ENCODE measurements at regions not wholly inside any gene's neighbourhood (a gene's known extent, or its start where the extent isn't known, plus 50 kb on each side); places are given as distances from the start of the nearest gene placed in this dataset.
"Not testable (repeated sequence)": the region's sequence is repeated elsewhere in the genome, so short reads cannot be mapped to it uniquely, and the experiment has no call there.

DNA sequence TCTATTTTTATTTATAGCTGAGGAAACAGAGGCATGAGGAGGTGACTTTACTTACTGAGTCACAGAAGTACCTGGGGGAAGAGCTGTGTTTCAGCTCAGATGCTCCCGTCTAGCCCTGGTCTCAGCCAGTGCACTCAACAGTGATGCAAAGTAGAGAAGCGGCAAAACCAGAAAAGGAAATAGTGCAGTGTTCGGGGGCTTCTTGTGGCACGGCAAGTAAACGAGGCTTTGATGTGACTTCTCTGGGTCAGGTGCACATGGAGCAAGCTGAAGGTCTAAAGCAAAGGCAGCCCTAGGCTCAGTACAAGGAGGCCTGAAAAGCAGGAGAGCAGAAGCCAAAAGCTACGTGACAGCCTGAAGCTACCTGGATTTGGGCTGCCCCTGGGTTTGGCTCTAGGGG is 526.7 kb upstream of the ADAMTS16 start:
- DNase-seq = no peak

DNA sequence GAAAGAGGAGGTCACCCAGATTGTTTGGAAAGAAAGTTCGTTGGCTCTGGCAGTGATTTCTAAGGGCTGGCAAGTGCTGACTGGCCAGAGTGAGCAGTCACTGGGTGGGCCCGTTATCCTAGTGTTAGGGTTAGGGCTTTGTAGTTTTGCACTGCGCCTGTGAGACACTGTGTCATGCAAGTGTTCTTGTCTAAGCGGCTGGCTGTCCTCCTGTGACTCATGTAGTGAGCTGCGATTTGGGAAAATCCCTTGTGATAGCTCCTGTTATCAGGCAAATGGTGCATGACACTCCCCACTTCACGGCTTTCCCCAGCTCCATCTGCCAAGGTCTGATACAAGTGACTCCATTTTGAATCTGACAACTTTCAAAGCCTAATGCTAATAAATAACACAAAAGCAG is 526.0 kb upstream of the ADAMTS16 start:
- no peak for DNase-seq

- DNase-seq = not testable (repeated sequence)
Measured at GRCh38 chr5:4615369-4615768, 524.8 kb upstream of the ADAMTS16 start.

DNA sequence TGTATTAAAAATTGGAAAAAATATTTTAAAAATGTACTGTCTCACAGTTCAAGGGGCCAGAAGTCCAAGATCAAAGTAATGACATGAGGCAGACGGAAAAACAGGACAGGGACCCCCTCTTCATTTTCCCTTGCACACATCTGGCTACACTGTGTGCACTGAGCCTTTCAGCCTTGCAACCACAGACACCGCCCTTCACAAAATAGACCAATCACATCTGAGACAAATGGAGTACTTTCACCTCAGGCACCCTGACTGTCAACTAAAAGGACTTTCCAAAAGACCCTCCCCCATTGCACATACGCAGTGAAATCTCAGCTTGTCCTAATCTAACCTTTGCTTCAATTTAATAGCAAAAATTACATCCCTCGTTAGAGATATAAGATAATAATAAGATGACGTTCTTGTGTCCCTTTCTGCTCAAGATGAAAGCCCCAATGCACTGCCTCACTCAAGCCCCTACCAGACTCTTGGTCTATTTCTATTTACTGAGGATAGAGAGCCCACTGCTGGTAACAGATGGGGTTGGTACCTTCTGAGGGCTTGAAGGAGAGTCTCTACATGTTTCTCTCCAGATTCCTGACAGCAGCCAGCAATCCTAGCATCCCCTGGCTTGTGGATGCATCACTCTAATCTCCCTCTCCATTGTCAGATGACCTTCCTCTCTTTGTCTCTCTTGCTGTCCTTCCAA is 514.8 kb upstream of the ADAMTS16 start:
- DNase-seq = no peak

DNA sequence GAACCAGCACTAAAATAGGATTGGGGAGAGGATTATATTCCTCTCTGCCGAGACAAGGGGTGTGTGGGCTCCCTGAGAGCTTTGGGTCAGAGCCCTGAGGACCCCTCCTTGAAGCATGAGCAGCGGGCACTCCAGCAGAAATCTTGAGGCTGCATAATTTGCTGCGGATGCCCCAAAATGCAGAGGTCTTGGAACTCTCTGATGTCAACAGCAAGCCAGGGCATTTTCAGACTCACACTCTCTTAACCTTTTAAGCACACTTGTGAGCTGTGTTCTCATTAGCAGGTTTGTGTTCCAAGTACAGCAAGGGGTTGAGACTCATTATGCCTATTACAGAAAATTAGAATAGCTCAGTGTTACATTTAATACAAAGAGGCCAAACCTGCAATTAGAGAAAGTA is 513.0 kb upstream of the ADAMTS16 start:
- no peak for DNase-seq

GRCh38 chr5:4627929-4628328 is 512.2 kb upstream of the ADAMTS16 start:
- no peak for DNase-seq

DNA sequence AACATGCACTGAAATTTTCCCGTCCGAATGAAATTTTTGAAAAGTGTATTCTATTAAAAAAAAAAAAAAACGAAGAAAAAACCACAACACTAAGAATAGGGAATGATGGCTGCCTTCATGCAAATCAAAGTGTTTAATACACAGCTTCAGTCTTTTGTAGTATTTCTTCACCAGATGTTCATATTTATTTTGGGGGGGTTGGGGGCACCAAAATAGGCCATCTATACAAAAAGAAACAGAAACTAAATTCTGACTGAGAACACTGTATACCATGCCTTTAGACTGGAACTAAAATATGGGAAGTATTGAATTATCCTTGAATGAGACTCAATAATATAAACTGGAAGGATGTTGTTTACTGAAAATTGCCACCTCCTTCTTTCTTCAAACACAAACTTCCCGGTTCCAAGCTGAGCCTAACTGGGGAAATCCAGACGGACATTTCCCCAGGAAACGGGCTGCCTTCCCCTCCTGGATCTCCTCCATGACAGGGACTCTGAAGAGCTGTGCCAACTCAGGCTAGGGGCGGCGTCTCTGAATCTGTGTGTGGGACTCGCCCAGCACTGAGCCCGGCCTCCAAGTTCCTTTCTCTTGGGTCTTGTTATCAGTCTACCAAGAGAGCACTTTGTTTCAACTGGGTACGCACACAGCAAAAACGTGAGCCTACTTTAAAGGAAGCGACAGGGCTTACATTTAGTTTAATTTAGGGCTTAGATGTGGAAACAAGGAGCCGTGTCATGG is 511.3 kb upstream of the ADAMTS16 start:
- no peak for DNase-seq

- no peak for DNase-seq
Measured at GRCh38 chr5:4630031-4630430, 510.1 kb upstream of the ADAMTS16 start.

GRCh38 chr5:4634342-4634741 is 505.8 kb upstream of the ADAMTS16 start:
- DNase-seq = no peak

GRCh38 chr5:4636378-4636777 is 503.8 kb upstream of the ADAMTS16 start:
- DNase-seq = no peak

DNA sequence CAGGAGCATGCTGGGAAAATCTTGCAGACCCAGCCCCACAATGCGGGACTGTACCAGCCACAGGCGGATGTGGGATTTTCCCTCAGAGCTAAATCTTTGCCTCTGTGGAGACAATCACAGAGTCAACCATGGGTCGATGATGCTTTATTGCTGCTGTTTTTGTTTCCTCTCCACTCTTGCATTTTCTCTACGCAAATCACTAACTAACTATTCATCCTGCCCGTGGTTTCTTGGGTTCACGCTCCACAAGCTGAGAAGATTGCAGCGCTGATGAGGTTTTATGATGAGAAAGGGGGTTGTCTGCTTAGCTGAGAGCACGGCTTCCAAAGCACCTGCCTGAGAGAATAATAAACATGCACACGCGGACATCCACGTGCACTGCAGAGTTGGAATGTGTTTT is 500.2 kb upstream of the ADAMTS16 start:
- no peak for DNase-seq

DNA sequence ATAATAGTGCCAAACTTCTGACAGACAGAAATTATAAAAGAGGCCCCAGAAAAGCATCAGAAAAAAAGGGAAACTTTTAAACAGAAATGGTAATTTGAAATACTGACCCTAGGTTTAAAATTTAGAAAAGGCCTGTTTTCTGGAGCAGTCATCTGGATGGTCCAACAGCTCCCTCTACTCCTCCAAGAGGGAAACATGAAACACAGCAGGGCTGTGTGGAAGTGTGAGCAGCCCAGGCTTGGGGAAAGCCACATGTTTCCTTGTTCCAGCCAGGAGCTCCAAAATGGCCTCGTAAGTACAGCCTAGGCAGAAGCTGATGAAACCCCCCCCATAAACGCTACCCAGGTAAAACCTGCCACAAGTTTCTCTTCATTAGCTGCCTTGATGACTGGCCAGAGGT is 499.3 kb upstream of the ADAMTS16 start:
- peak; percentile 56 for DNase-seq

GRCh38 chr5:4642525-4642924 is 497.6 kb upstream of the ADAMTS16 start:
- DNase-seq = no peak

- DNase-seq = no peak
Measured at GRCh38 chr5:4643190-4643589, 496.9 kb upstream of the ADAMTS16 start.

DNA sequence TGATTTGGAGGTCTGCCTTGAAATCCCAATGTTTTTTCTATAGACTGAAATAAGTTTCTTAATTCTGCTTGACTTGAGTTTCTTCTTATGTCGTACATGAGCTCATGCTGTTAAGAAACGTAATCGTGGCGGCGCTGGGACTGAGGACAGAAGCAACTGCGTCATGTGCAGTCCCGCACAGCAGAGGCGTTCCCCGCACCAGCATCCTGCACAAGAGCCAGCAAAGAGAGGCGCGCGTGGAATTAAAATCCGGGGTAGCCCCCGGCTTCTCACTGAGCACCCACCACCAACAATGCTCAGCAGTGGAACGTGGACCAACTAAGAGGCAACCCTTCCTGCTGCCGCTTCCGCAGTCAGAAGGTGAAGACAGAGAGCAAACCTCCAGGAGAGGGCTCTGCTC is 496.2 kb upstream of the ADAMTS16 start:
- DNase-seq = no peak

DNA sequence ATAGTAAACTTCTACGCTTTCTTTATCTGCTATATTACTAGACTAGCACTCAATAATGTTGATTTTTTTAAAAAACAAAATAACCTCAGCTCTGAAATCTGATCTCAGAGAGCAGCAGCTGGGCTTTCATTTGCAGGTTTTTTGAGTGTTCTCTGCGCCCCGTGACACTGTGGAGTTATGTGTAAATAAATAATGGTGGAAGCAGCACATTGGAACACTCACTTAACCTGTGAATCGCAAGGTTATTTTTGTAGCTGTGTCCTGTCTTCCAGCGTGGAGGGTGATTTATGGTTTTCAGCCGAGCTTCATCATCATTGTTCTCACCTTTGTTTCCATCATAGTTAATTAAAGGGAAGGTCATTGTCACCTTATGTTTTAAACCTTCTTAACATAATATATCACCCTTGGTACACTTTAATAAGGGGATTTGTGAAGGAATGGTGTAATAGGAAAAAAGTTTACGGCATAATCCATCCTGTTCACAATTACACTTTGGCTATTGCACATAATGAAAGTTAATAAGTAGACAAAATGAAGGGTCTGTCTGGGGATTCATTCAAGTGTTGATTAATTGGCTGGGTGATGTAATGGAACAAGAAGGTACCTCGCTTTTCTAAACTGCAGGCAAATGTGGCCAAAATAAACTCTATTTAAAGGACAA is 493.3 kb upstream of the ADAMTS16 start:
- DNase-seq = no peak

- DNase-seq = no peak
Measured at GRCh38 chr5:4647955-4648354, 492.2 kb upstream of the ADAMTS16 start.

DNA sequence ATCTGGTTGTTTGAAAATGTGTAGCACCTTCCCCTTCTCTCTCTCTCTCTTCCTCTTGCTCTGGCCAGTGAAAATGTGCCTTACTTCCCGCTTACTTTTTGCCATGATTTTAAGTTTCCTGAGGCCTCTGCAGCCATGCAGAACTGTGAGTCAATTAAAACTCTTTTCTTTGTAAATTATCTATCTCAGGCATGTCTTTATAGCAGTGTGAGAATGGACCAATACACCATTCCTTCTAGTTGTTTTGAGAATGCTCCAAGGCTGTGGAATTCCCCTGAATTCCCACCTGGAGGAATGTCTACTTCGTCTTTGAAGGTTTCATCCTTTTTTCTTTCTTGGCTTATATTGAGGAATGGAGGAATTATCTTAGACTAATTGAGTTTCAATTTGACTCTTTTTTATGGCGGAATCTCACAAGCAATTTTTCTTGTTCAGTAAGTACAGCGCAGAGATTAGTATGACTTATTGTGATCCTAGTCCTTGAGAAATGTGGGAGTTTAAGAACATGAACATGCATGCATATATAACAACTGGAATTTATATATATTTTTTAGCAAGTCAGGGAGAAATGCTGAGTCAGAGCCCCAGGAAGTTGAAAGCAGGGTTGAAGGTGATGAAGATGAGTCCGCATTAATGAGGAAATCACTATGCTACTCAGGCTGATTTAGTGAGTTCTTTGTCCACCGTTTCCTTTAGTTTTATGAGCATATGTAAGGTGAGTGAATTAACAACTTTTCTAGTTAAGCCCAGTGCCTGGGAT is 488.1 kb upstream of the ADAMTS16 start:
- DNase-seq = no peak

DNA sequence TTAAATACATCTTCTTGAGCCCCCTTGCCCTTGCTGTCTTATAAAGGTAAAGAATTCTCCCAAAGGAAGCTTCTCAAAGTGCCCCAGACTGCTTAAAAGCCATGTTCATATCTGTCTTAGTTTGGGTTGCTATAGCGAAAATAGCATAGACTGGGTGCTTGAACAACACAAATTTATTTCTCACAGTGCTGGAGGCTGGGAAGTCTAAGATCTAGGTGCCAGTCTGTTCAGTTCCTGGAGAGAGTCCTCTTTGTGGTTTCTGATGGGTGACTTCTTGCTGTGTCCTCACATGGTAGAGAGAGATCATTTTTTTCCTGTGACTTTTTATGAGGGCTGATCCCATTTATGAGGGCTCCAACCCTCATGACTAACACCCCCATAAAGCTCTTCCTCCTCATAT is 486.7 kb upstream of the ADAMTS16 start:
- DNase-seq = no peak

- no peak for DNase-seq
Measured at GRCh38 chr5:4659851-4660250, 480.3 kb upstream of the ADAMTS16 start.

DNA sequence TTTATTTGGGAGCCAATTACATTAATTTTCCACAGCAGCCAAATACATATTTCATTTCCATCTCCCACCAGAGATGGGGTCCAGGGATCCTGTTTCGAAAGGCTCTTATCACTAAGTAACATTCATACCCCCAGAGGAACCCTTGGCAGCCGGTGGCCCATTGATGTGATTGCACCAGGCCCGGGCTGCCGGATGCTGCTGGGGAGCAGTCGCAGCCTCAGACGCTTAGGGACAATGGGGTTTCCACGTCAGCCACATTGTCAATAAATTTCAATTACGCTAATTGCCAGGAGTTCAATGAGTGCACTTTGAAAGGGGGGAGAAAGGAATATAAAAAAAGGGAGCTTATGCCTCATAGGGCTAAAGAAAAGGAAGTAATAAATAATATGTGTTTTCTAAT is 478.8 kb upstream of the ADAMTS16 start:
- DNase-seq = no peak

DNA sequence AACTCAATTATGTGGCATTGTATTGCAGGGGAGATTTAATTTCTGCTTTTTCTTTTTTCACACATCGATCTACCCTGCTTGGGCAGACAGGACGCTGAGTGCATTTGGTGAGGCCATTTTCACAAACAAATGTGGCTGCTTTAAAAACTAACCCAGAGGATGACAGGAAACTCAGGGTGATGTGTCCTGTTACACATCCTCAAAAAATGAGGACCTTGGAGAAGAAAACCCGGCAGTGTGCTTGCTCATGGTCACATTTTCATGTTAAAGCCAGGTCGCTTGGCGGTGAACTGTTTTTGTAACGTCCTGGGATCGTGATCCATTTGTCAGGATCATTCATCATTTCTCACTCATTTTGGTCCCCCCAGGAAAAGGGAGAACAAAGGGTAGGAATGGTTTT is 478.3 kb upstream of the ADAMTS16 start:
- peak; percentile 59 for DNase-seq

- DNase-seq = no peak
Measured at GRCh38 chr5:4662756-4663155, 477.4 kb upstream of the ADAMTS16 start.

GRCh38 chr5:4665911-4666310 is 474.2 kb upstream of the ADAMTS16 start:
- DNase-seq = no peak

Data from fibroblast of upper back skin (primary cell).